Iris pigment epithelial cell (primary cell): ENCODE measurements at regions not wholly inside any gene's neighbourhood (a gene's known extent, or its start where the extent isn't known, plus 50 kb on each side); places are given as distances from the start of the nearest gene placed in this dataset.
"Not testable (repeated sequence)": the region's sequence is repeated elsewhere in the genome, so short reads cannot be mapped to it uniquely, and the experiment has no call there.

Source experiments
- DNase-seq: peaks from one replicate; pipeline ENCODE4 v3.0.0-alpha.2; 2011; ENCODE audit warnings: low read depth

- DNase-seq, result no peak
Measured at GRCh38 chr7:12004581-12004980, 172.6 kb upstream of the THSD7A start.

DNA sequence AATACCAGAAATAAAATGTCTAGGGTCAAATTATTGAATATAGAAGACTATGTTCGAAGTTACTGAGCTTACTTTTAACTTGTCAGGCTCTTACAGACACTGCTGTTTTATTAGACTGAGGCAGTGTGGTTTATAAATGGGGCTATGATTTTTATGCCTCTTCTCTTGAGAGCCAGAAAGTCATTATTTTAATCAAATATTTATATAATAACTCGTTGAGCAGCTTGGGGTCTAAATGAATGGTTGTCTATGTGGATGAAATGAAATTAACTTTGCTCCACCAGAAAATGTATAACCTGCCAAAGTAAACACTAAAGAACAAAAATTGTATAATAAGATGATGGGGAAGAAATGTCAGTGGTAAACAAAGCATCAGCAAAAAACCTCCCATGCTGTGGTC lies 175.6 kb upstream of the THSD7A start:
- DNase-seq, result no peak

DNA sequence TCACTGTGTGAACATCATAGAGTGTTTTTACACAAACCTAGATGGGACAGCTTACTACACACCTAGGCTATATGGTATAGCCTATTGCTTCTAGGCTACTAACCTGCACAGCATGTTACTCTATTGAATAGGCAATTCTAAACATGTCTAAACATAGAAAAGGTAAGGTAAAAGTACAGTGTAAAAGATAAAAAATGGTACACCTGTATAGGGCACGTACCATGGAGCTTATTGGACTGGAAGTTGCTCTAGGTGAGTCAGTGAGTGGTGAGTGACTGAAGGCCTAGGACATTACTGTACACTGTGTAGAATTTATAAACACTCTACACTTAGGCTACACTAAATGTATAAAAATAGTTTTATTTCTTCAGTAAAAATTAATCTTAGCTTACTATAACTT lies 182.0 kb upstream of the THSD7A start:
- no peak for DNase-seq

DNA sequence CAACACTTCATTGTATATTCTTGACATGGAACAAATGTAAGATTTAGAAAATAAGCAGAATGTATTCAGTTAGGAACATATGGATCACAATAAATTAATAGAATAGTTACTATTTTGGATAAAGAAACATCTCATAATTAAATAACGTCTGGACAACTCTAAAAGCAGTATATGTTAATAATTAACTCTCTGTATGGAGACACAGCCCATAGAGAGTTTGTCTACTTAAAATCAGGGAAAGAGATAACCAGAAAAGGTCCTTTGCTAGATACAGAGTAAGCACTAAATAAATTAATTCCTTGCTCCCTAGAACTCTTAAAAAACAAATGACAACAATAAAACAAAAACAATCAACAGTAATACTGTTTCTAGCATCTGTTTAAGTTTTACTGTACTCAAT lies 184.4 kb upstream of the THSD7A start:
- DNase-seq, result no peak

DNA sequence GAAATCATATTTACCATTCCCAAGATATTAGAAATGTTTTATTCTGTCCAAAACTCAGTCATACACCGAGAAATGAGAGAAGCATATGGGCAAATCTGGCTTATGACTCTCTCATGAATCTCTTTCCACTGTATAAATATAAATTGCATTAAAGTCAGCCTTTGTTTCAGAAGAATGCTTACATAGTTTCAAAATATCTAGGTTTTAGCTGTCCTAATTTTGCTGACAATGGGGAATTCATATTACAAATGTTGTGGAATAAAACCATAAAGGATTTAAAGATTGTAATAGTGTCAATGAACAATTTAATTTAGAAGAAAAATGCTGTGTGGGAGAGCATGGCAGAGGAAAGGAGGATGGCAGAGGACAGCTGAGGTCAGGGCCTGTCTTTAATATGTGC lies 185.0 kb upstream of the THSD7A start:
- no peak for DNase-seq

DNA sequence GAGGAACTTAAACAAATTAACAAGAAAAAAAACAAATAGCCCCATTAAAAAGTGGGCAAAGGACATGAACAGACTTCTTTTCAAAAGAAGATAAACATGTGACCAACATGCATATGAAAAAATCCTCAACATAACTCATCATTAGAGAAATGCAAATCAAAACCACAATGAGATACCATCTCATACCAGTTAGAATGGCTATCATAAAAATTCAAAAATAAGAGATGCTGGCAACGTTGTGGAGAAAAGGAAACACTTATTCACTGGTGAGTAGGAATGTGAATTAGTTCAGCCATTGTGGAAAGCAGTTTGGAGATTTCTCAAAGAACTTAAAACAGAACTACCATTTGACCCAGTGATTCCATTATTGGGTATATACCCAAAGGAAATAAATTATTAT lies 189.1 kb upstream of the TMEM106B start:
- not testable (repeated sequence) for DNase-seq

- no peak for DNase-seq
Measured at GRCh38 chr7:12025246-12025645, 185.8 kb upstream of the TMEM106B start.

GRCh38 chr7:12028508-12028907 lies 182.6 kb upstream of the TMEM106B start:
- peak; percentile 46 for DNase-seq

DNA sequence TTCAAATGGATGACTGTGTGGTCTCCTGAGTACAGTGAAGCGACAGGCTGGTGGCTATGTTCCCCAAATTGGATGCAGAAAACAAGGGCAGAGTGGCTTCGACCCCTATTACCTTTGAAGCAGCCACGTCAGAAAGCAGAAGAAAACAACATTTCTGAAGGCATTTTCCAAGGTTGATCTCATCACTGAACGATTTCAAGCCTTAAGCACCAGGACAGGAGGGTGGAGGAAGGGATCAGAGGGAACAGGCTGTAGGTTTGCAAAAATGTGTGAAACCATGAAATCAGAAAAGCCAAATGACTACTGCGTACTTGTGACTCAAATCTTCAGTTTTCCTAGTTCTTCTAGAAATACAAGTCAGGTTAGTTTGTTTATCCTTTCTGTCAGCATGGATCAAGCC lies 181.0 kb upstream of the TMEM106B start:
- peak; percentile 83 for DNase-seq

DNA sequence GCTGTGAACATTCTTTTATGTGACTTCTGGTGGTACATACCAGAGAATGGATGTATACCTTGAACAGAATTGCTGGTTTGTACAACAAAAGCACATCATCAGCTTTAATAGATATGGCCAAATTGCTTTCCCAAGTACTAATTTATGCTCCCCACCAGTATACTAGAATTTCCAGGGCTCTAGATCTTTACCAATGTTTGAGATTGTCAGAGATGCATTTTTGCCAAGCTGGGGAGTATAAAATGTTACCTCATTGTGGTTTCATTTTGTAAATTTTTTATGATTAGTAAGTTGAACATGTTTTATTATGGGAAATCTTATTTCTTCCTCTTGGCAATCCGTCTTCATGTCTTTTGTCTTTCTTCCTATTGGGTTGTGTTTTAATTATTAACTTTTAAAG lies 179.9 kb upstream of the TMEM106B start:
- DNase-seq, result peak; percentile 25

- peak; percentile 61 for DNase-seq
Measured at GRCh38 chr7:12031638-12032037, 179.5 kb upstream of the TMEM106B start.

GRCh38 chr7:12032146-12032545 lies 178.9 kb upstream of the TMEM106B start:
- no peak for DNase-seq

DNA sequence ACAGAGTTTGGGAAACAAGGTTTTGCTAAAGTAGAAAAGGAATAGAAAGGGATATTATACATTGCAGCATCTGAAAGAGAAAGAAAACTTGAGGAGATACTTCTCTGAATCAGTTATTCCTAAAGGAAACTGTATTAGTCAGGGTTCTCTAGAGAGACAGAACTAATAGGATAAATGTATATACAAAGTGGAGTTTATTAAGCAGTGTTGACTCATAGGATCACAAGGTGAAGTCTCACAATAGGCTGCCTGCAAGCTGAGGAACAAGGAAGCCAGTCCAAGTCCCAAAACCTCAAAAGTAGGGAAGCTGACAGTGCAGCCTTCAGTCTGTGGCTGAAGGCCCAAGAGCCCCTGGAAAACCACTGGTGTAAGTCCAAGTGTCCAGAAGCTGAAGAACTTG lies 167.6 kb upstream of the TMEM106B start:
- DNase-seq, result peak; percentile 70

GRCh38 chr7:12052211-12052610 lies 158.9 kb upstream of the TMEM106B start:
- peak; percentile 45 for DNase-seq

DNA sequence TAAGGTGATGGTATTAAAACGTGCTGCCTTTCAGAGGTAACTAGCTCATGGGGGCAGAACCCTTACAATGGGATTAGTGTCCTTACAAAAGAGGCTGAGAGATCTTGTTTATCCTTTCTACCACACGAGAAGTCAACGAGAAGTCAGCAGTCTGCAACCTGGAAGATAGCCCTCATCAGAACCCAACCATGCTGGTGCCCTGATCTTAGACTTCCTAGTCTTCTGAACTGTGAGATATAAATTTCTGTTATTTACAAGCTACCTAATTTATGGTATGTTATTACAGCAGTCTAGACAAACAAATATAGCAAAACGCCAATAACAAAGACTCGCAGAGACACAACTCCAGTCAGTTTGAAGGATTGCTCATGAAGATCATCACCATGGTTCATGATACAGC lies 157.5 kb upstream of the TMEM106B start:
- DNase-seq, result no peak

GRCh38 chr7:12054830-12055229 lies 156.3 kb upstream of the TMEM106B start:
- no peak for DNase-seq

GRCh38 chr7:12056381-12056780 lies 154.7 kb upstream of the TMEM106B start:
- DNase-seq, result peak; percentile 50

- no peak for DNase-seq
Measured at GRCh38 chr7:12056977-12057376, 154.1 kb upstream of the TMEM106B start.

GRCh38 chr7:12062062-12062461 lies 149.0 kb upstream of the TMEM106B start:
- DNase-seq, result no peak

DNA sequence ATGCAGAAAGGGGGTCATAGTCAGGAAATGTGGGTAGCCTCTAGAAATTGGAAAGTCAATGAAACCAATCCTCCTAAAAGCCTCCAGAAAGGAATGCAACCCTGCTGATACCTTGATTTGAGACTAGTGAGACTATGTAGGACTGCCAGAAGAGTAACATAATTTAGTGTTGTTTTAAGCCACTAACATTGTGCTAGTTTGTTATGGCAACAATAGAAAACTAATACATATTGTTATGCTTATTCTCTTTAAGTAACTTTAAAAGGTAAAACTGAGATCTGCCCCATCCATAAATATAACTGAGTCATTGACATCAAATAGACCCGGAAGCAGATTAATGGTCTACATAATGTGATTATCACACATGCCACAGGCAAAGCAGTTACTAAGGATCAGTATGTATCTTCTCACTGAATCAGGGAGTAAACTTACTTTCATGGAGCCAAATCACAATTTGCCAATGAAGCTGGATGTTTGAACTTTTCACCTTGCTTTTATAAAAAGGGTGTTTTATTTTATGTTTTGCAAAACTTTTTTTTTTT lies 146.4 kb upstream of the TMEM106B start:
- DNase-seq, result no peak

DNA sequence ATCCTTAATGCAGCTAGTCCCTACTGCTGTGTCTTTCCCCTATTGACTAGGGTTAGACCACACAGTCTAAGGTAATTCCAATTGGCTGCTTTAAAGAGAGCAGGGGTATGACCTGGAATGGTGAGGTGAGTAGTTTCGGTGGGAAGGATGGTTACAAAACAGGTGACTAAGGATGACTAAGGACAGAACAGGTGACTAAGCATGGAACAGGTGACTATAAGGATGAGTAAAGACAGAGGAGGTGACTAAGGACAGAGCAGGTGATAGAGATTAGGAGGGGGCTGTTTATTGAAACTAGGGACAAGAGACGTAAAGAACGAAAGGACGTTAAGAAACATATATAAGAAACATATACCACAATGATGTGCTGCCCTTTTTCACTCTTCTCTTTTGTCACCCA lies 145.1 kb upstream of the TMEM106B start:
- no peak for DNase-seq

GRCh38 chr7:12066521-12066920 lies 144.6 kb upstream of the TMEM106B start:
- DNase-seq, result no peak

GRCh38 chr7:12067156-12067831 lies 143.8 kb upstream of the TMEM106B start:
- DNase-seq, result peak; percentile 72

DNA sequence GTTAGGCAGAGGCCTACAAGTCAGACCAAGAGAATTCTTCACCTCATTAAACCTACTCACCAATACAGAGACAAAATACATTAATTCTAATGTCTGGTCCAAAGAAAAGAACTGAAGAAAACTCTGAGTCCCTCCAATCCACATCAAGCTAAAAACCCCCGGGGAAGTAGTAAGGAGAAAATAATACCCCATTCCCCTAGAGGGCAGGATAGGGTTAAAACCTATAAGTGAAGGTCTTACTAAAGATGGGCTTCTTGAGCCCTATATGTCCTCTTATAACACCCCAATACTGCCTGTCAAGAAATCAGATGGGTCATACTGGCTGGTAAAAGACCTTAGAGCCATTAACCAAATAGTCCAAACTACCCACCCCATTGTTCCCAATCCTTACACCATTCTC lies 141.3 kb upstream of the TMEM106B start:
- no peak for DNase-seq
